HAP-1 (cell line): ENCODE measurements at regions not wholly inside any gene's neighbourhood (a gene's known extent, or its start where the extent isn't known, plus 50 kb on each side); places are given as distances from the start of the nearest gene placed in this dataset.
A peak's percentile ranks its signal among the peaks of the same experiment; 100 is the strongest.

ENCODE experiments used
- DNase-seq, 2 experiments: peaks; one replicate each; pipeline ENCODE4 v3.0.0-alpha.2; 2016 to 2020; ENCODE audit warnings: low spot score in 2 of 2
- H3K27me3 ChIP-seq: fragments of 250-450 bp; sonication (Bioruptor Pico); 2 replicates; pipeline ENCODE4 v1.5.1; 2020; ENCODE audit warnings: low read depth, mild to moderate bottlenecking, moderate library complexity
- H3K36me3 ChIP-seq: fragments of 250-450 bp; sonication (Bioruptor Pico); replicated peaks from 2 replicates; pipeline ENCODE4 v1.5.1; 2020; ENCODE audit warnings: mild to moderate bottlenecking
- H3K4me1 ChIP-seq: fragments of 250-450 bp; sonication (Bioruptor Pico); 2 replicates; pipeline ENCODE4 v1.5.1; 2020; ENCODE audit warnings: mild to moderate bottlenecking
- H3K4me3 ChIP-seq: fragments of 250-450 bp; sonication (Bioruptor Pico); 2 replicates; pipeline ENCODE4 v1.5.1; 2020; ENCODE audit warnings: mild to moderate bottlenecking, moderate library complexity
- H3K9me3 ChIP-seq: fragments of 250-450 bp; sonication (Bioruptor Pico); 2 replicates; pipeline ENCODE4 v1.5.1; 2020; ENCODE audit warnings: mild to moderate bottlenecking, moderate library complexity
- in situ Hi-C: fragments of 300-500 bp; cut with MboI; formaldehyde crosslinking; loops from 3 replicates; pipeline ENCODE4 v1.14.3; 2020; ENCODE audit warnings: low sequenced_read_pairs, inconsistent platforms, mixed read lengths

DNA sequence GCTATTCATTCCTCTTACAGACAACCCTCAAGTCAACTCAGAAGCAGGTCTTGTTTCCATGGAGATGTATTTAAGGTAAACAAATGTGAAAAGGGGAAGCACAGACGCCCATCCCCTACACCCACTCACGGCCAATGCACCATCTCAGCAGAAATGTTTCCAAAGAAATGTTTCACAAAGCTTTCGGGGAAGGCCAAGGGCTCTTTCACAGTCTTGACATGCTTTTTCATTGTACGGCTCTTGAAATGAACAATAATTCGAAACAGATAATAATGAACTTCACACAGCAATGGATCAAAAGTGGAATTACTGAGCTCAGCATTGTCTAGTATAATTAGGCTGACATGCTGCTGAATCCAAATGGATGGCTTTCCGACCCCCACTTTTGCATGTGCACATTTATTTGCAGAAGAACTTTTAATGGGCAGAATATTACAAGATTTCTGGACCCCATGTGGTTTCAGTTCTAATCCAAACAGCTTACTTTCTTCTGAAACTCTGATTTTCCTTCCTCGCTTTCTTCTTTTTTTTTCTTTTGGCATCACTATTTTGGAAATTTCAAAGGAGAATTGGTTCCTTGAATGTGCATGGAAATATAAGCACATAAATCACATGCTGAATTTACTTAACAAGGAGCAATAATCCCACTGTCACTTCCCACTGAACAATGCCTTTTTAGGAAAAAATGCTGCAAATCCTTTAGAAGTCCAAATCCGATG lies 160.9 kb downstream of the SMIM20 start:
- no peaks in the 10 kb centered on the region for H3K27me3 ChIP-seq
- H3K9me3 ChIP-seq, result peaks cover 5% of the 10 kb centered on the region; the same call in 1 of the 2 replicates
- in situ Hi-C loops, result loop anchor here (10.0 kb wide), 1 partner anchor 250 kb away; the partner anchor contains the start of gene RBPJ
- DNase-seq, result peak; percentile 71 to 88
- peaks cover 18% of the 10 kb centered on the region for H3K4me1 ChIP-seq
- H3K36me3 ChIP-seq, result no peaks in the 10 kb centered on the region
- no peak overlapping the region for H3K4me3 ChIP-seq

DNA sequence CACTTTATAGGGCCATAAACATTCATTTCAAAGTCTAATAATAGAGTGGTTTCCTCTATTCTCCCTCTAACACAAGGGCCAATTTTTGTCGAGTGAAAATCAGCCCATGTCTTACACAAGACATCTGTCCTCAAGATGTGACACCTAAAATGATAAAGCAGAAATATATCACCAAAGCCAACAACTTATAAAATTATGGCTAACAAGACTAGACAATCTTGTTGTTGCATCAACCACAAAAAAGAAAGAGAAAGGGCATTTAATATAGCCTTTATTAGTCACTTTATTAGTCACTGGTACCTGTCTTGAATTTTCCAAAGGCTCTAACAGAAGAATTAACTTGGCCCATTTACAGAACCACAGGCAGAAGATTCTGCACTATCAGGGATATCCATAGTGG lies 161.6 kb downstream of the SMIM20 start:
- in situ Hi-C loops, result loop anchor here (10.0 kb wide), 1 partner anchor 249 kb away; the partner anchor contains the start of gene RBPJ
- Histone ChIP-seq H3K9me3 (peaks cover 5% of the 10 kb centered on the region; the same call in 1 of the 2 replicates), H3K4me3 (no peak overlapping the region), H3K4me1 (peaks cover 18% of the 10 kb centered on the region), H3K36me3 (no peaks in the 10 kb centered on the region), H3K27me3 (peaks cover 4% of the 10 kb centered on the region)
- no peak for DNase-seq

DNA sequence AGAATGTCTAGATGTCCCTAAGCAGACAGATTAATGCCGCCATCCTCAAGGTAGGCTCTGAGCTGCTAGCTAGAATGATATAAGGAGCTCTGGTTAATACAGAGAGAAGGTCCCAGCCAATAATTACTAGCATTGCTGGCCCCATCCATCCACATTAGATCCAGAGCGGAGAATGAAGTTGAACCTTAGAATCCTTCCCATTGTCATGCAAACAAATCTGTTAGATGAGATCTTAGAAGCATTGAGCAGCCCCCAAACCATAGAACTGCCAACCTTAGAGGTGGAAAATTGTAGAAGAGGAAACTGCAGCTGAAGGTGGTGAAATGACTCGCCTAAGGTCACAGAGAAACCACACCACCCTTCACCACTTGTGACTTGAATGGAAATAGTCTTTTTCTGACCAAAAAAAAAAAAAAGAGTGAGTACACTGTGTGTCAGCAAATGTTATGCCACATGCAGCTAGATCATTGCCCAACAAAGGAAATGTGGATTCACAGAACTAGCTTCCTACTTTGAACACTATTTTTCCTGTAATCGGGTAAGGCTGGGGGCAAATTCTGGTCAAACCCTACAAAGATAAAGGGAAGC lies 162.1 kb downstream of the SMIM20 start:
- no peak for DNase-seq
- Histone ChIP-seq H3K4me3 (no peak overlapping the region), H3K27me3 (peaks cover 8% of the 10 kb centered on the region), H3K4me1 (peaks cover 18% of the 10 kb centered on the region), H3K36me3 (no peaks in the 10 kb centered on the region), H3K9me3 (peaks cover 5% of the 10 kb centered on the region; the same call in 1 of the 2 replicates)
- in situ Hi-C loops, result loop anchor here (10.0 kb wide), 1 partner anchor 249 kb away; the partner anchor contains the start of gene RBPJ

DNA sequence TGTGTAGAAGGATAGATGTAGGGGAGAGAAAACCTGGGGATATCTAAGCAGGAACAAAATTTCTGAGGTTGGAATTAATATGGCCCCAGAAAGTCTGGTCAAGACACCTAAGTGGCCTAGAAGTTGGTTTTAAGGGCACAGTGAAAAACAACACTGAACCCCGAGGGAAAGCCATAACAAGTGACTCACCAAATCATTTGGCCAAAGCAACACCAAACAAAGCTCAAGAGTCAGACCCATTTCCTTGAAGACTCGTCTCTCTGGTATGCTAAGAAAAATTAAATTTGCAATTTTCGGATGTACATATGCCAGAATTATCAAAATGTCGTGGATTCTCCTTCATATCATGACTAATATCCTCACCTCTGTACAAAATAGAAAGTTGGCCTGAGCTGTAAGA lies 162.9 kb downstream of the SMIM20 start:
- Histone ChIP-seq H3K9me3 (peaks cover 5% of the 10 kb centered on the region; the same call in 1 of the 2 replicates), H3K36me3 (no peaks in the 10 kb centered on the region), H3K4me1 (peaks cover 19% of the 10 kb centered on the region), H3K4me3 (no peak overlapping the region), H3K27me3 (peaks cover 12% of the 10 kb centered on the region)
- DNase-seq, result no peak
- in situ Hi-C loops, result loop anchor here (10.0 kb wide), 1 partner anchor 248 kb away; the partner anchor contains the start of gene RBPJ

DNA sequence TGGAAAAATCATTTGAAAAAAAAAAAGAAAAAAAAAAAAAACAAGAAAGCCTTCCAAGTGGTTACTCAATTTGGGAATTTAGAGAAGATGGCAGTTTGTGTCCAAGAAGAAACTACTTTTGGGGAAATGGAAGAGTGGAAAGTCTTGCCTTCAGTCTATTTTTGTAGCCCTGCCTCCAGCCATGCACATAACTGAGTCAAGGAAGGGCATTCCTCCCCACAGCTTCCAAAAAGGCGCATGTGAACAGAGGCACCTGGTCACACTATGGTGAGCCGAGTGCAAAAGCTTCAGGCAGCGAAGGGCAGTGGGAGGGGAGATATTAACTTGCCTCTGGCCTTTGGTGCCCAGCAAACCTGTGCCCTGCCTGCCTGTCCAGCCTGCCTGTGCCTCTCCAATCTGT lies 163.7 kb downstream of the SMIM20 start:
- Histone ChIP-seq H3K4me3 (no peak overlapping the region), H3K36me3 (no peaks in the 10 kb centered on the region), H3K27me3 (peaks cover 16% of the 10 kb centered on the region), H3K9me3 (peaks cover 5% of the 10 kb centered on the region; the same call in 1 of the 2 replicates), H3K4me1 (peaks cover 19% of the 10 kb centered on the region)
- in situ Hi-C loops, result loop anchor here (10.0 kb wide), 1 partner anchor 247 kb away; the partner anchor contains the start of gene RBPJ
- no peak for DNase-seq

DNA sequence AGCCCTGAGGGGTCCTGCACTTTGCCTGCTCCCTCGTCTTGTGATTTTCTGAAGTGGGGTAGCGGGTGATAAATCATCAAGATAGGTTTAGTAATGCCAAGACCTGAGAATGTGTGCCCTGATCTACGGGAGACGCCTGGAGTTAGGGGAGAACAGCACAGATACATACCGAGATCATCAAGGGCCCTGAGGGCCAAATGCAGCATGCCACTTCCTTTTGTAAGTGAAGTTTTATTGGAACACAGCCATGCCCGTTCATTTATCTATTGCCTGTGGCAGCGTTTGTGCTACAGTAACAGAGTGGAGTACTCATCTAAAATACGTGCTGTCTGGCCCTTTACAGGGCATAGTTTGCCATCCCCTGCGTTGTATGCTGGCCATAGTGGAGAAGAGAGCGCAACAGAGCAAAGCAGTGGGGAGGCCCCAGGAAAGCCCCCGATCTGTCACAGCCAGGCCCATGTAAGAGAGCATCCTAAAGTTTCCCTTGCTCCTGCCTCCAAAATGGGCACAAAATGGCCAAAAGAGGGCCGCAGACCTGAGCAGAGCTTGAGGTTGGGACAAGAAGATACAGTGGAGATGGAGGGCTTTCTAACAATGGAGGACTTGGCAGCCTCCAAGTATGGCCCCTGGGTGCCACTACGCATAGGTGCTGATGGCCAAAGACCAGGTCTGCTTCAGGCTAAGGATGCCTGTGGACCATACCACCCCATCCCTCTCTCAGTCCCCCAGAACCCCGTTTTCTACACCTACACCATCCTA lies 167.0 kb downstream of the SMIM20 start:
- Histone ChIP-seq H3K36me3 (no peaks in the 10 kb centered on the region), H3K9me3 (peaks cover 5% of the 10 kb centered on the region; the same call in 1 of the 2 replicates), H3K4me1 (peaks cover 4% of the 10 kb centered on the region; the same call in 1 of the 2 replicates), H3K27me3 (peaks cover 27% of the 10 kb centered on the region), H3K4me3 (no peak overlapping the region)
- DNase-seq, result no peak
- in situ Hi-C loops, result no loop called here

DNA sequence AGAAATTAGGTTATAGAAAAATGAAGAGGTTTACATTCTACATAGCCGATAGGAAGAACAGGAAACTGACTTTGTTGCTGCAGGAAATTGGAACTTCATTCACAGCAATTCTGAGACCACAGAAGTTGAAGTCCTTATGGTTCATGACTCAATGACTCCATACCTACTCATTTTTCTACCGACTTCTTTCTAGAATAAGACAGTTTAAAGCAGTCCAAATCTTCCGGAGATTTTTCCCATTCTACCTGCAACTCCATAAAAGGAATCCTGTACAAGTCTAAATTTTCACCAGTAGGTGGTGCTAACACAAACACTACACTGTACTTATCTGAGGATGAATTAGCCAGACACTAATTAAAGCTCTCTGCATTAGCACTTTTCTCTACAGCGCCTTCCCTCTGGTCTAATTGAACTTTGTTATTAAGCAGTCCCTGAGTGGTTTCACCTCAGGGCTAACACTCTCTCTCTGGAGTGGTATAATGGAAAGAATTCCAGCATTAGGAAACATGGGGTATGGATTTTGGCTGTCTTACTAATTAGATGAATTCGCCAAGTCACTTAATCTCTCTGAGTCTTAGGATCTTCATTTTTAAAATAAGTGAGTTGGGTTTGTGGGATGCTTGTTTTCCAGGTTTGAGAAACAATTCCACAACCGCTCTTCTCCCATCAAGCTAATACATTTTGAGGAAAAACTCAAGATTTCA lies 167.9 kb downstream of the SMIM20 start:
- peaks cover 4% of the 10 kb centered on the region; the same call in 1 of the 2 replicates for H3K4me1 ChIP-seq
- H3K36me3 ChIP-seq, result no peaks in the 10 kb centered on the region
- peaks cover 27% of the 10 kb centered on the region for H3K27me3 ChIP-seq
- DNase-seq, result peak in 1 of 2 experiments; percentile 66
- no peaks in the 10 kb centered on the region; the same call in 1 of the 2 replicates for H3K9me3 ChIP-seq
- in situ Hi-C loops, result no loop called here
- H3K4me3 ChIP-seq, result no peak overlapping the region

DNA sequence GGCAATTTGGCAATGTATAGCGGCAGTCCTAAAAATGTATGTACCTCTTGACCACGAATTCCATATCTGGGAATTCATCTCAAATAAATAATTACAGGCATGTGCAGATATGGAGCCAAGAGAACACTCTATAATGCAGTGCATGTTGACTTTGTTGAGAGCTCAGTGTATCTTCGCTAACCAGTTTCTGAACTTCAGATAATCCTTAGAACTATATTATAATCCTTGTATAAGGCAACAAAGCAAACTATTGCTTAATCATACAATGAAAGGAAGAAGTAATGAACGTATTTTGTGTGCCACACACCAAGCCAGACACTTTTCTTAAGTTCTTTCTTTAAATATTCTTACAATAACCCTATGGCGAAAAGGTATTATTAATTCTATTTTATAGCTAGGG lies 168.5 kb downstream of the SMIM20 start:
- no peak for DNase-seq
- peaks cover 4% of the 10 kb centered on the region; the same call in 1 of the 2 replicates for H3K4me1 ChIP-seq
- peaks cover 29% of the 10 kb centered on the region for H3K27me3 ChIP-seq
- in situ Hi-C loops, result no loop called here
- H3K4me3 ChIP-seq, result no peak overlapping the region
- H3K36me3 ChIP-seq, result no peaks in the 10 kb centered on the region
- H3K9me3 ChIP-seq, result no peaks in the 10 kb centered on the region

DNA sequence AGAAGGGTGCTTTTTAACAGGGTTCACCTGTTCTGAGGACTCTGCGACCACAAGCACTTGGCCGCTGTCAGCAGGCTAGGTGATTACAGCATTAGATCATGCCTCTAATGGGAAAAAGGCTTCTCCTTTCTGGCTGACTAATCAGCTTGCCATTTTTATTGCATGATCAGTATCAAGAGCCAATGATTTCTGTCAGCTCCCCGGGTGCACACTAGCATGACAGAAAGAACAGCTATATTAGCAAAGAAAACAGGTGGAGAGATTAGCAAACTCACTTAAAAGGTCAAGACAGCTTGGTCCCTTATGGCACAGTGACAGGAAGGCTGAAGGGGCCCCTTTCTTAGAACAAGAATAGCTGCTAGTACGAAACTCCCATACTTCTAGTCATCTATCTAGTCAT lies 170.0 kb downstream of the SMIM20 start:
- H3K4me1 ChIP-seq, result peaks cover 4% of the 10 kb centered on the region; the same call in 1 of the 2 replicates
- H3K4me3 ChIP-seq, result no peak overlapping the region
- no peaks in the 10 kb centered on the region for H3K36me3 ChIP-seq
- peaks cover 29% of the 10 kb centered on the region for H3K27me3 ChIP-seq
- no peaks in the 10 kb centered on the region for H3K9me3 ChIP-seq
- DNase-seq, result no peak
- in situ Hi-C loops, result no loop called here

DNA sequence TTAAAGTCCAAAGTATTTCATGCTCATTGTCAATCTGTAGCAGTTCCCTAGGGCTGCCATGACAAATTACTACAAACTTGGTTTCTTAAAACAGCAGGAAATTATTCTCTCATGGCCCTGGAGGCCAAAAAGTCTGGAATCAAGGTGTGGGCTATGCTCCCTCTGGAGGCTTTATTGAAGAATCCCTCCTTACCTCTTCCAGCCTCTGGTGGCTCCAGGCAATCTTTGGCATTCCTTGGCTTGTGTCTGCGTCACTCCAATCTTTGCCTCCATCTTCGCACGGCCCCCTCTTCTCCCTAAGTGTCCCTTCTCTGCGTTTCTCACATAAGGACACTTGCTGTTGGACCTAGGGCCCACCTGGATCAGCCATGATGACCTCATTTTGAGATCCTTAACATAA lies 170.4 kb downstream of the SMIM20 start:
- peaks cover 4% of the 10 kb centered on the region; the same call in 1 of the 2 replicates for H3K4me1 ChIP-seq
- in situ Hi-C loops, result no loop called here
- H3K9me3 ChIP-seq, result no peaks in the 10 kb centered on the region
- H3K27me3 ChIP-seq, result peaks cover 29% of the 10 kb centered on the region
- H3K4me3 ChIP-seq, result no peak overlapping the region
- H3K36me3 ChIP-seq, result no peaks in the 10 kb centered on the region
- DNase-seq, result no peak

DNA sequence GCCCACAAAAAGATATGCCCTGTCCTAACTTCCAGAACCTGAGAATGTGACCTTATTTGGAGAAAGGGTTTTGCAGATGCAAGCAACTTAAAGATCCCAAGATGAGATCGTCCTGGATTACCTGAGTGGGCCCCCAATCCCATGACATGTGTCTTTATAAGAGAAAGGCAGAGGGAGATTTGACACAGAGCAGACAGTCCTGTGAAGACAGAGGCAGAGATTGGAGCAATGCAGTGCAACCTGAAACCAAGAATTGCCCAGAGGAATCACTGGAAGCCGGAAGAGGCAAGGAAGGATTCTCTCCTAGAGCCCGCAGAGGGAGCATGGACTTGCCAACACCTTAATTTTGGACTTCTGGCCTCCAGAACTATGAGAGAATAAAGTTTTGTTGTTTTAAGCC lies 171.5 kb downstream of the SMIM20 start:
- no peak for DNase-seq
- Histone ChIP-seq H3K27me3 (peaks cover 26% of the 10 kb centered on the region), H3K36me3 (no peaks in the 10 kb centered on the region), H3K4me3 (no peak overlapping the region), H3K9me3 (no peaks in the 10 kb centered on the region), H3K4me1 (peaks cover 4% of the 10 kb centered on the region; the same call in 1 of the 2 replicates)
- in situ Hi-C loops, result no loop called here

DNA sequence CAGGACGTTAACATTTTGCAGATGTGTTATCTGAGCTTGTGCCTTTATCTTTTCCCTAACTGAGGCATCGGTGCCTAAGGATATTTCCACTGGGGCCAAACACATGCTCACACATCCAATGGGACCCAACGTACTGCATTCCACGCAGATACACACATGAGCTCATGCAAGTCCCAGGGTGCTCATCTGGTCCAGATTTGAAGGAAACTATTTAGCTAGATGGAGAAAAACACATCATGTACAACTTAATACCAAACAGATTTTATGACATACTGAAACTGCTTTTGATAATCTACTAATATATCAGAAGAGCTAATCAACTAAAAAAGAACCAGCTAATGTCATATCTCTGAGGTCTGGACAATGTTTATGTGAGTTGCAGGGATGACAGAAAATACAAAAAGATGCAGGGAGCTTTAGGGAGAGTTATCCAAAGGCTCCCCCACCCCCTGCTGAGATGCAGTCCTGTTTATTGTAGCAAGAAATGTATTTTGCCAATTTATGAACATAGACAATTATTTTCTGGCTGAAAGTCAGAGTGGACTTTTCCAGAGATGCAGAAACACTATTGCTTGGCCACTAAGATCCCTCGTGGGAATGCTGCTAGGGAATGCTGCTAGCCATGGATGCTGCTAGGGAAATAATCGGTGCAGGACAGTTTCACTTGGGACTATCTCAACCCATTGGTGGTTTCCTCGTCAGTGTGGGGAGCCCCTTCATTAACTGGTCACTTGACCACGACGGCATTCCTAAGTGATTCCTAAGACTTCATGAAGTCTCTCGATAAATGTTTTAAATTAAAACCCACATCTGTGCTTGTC lies 172.8 kb downstream of the SMIM20 start:
- in situ Hi-C loops, result no loop called here
- no peak for DNase-seq
- no peak overlapping the region for H3K4me3 ChIP-seq
- no peaks in the 10 kb centered on the region for H3K36me3 ChIP-seq
- H3K27me3 ChIP-seq, result peaks cover 18% of the 10 kb centered on the region
- peaks cover 2% of the 10 kb centered on the region; the same call in 1 of the 2 replicates for H3K4me1 ChIP-seq
- peaks cover 6% of the 10 kb centered on the region; the same call in 1 of the 2 replicates for H3K9me3 ChIP-seq
